K562 (cell line): ENCODE measurements at regions not wholly inside any gene's neighbourhood (a gene's known extent, or its start where the extent isn't known, plus 50 kb on each side); places are given as distances from the start of the nearest gene placed in this dataset.
A peak's percentile ranks its signal among the peaks of the same experiment; 100 is the strongest.
"Not testable (repeated sequence)": the region's sequence is repeated elsewhere in the genome, so short reads cannot be mapped to it uniquely, and the experiment has no call there.

Experiments
- ATAC-seq: fragments of 200-7000 bp; cut with Tn5 transposase; 3 replicates; pipeline ENCODE4 v1.9.1; 2020; ENCODE audit warnings: moderate library complexity
- BruUV-seq: library from RNA; stranded (reverse); fragments of 400-500 nt; replicated peaks from 2 replicates; lab custom pipeline; 2021; lab: Mats Ljungman, UMichigan
- CTCF ChIA-PET: fragments of 300-600 bp; formaldehyde crosslinking; extraction: SDS; loops from one replicate; lab custom pipeline; 2021; ENCODE audit warnings: low intra/inter-chr PET ratio; lab: Yijun Ruan, JAX
- POLR2A ChIA-PET: fragments of 300-600, 350-650 bp; sonication (Branson Sonifier 250); formaldehyde crosslinking; extraction: SDS; loops from one replicate; lab custom pipeline; 2021; ENCODE audit warnings: antibody characterized with exemption, inconsistent platforms; lab: Yijun Ruan, JAX
- DNase-seq, 4 experiments: peaks; one replicate each; pipeline versions ENCODE4 v3.0.0 to v3.0.0-alpha.2; 2011 to 2018; ENCODE audit warnings: low spot score in 3 of 4, mixed read lengths in 3 of 4; ENCODE audit errors: extremely low read depth in 1 of 4
- FAIRE-seq: peaks from 2 replicates; lab custom pipeline; 2011; peaks lifted over from hg19 to GRCh38; lab: Jason Lieb, UNC
- H2AFZ ChIP-seq: 2 replicates; pipeline ENCODE4 v1.6.0; 2011; ENCODE audit warnings: low read depth, low read length, control low read depth, inconsistent platforms
- H3K27ac ChIP-seq: fragments of 200-600 bp; 3 replicates; pipeline ENCODE4 v1.8.0; 2011; ENCODE audit warnings: low read depth, mild to moderate bottlenecking, control low read depth, inconsistent platforms, low read length, moderate library complexity, mixed read lengths; ENCODE audit errors: extremely low read depth
- H3K27me3 ChIP-seq, 2 experiments: fragments of 300-600 bp in 1 of 2; 2 replicates in 1 of 2; 3 replicates in 1 of 2; pipeline versions ENCODE4 v1.6.0 to v1.8.0; 2011; ENCODE audit warnings: inconsistent platforms in 2 of 2, low read length in 2 of 2, mild to moderate bottlenecking in 1 of 2, mixed read lengths in 1 of 2, moderate library complexity in 1 of 2; ENCODE audit not compliant: control insufficient read depth in 2 of 2, insufficient read depth in 2 of 2
- H3K36me3 ChIP-seq: fragments of 300-600 bp; 3 replicates; pipeline ENCODE4 v1.8.0; 2011; ENCODE audit warnings: mild to moderate bottlenecking, low read length, inconsistent platforms; ENCODE audit not compliant: control insufficient read depth, insufficient read depth
- H3K4me1 ChIP-seq, 2 experiments: fragments of 200-600 bp in 1 of 2; replicated peaks in 1 of 2; 2 replicates in 1 of 2; 3 replicates in 1 of 2; pipeline versions ENCODE4 v1.5.1 to v1.8.0; 2011; ENCODE audit warnings: inconsistent platforms in 2 of 2, low read length in 2 of 2, mild to moderate bottlenecking in 1 of 2, mixed read lengths in 1 of 2, moderate library complexity in 1 of 2; ENCODE audit not compliant: control insufficient read depth in 2 of 2, insufficient read depth in 2 of 2
- H3K4me2 ChIP-seq: 2 replicates; pipeline ENCODE4 v1.6.1; 2011; ENCODE audit warnings: low read length, control low read depth, inconsistent platforms, mixed read lengths; ENCODE audit not compliant: insufficient read depth
- H3K4me3 ChIP-seq: fragments of 200-600 bp; sonication (generic), shearing (Covaris generic); 2 replicates; pipeline ENCODE4 v1.5.1; 2016; ENCODE audit warnings: control low read depth, inconsistent platforms
- H3K79me2 ChIP-seq: fragments of 200-600 bp; 3 replicates; pipeline ENCODE4 v1.8.0; 2011; ENCODE audit warnings: low read length, inconsistent platforms; ENCODE audit not compliant: control insufficient read depth, insufficient read depth
- H3K9ac ChIP-seq, 2 experiments: 2 replicates each; pipeline versions ENCODE4 v1.6.0 to v1.6.1; 2011; ENCODE audit warnings: low read depth in 2 of 2, low read length in 2 of 2, control low read depth in 1 of 2, inconsistent platforms in 1 of 2, mild to moderate bottlenecking in 1 of 2, mixed read lengths in 1 of 2; ENCODE audit not compliant: insufficient read depth in 1 of 2
- H3K9me1 ChIP-seq: one replicate; pipeline ENCODE4 v1.6.0; 2011; ENCODE audit warnings: inconsistent platforms, mild to moderate bottlenecking, low read length, moderate library complexity; ENCODE audit not compliant: control insufficient read depth, insufficient read depth
- H3K9me3 ChIP-seq: replicated peaks from 2 replicates; pipeline ENCODE4 v1.5.1; 2011; ENCODE audit warnings: low read depth, low read length, inconsistent platforms; ENCODE audit not compliant: control insufficient read depth, insufficient read depth
- H4K20me1 ChIP-seq: replicated peaks from 2 replicates; pipeline ENCODE4 v1.6.1; 2011; ENCODE audit warnings: low read length, inconsistent platforms, mixed read lengths; ENCODE audit not compliant: control insufficient read depth, insufficient read depth
- WGBS: fragments of 100-300 bp; shearing (Covaris generic); methylation state at CpG from one replicate; pipeline ENCODE4 v1.1.6; 2016; ENCODE audit warnings: low coverage, mixed read lengths; ENCODE audit not compliant: insufficient coverage; ENCODE audit errors: missing lambda C conversion rate; 5-methylcytosine and 5-hydroxymethylcytosine counted together
- in situ Hi-C: fragments of 300-500 bp; cut with MboI; formaldehyde crosslinking; loops from 4 replicates; pipeline ENCODE4 v1.15.0; 2018; ENCODE audit warnings: inconsistent platforms, mixed read lengths
- intact Hi-C: fragments of 100-400 bp; cut with micrococcal nuclease; formaldehyde crosslinking; loops from 2 replicates; pipeline ENCODE4 v1.14.2; 2022

DNA sequence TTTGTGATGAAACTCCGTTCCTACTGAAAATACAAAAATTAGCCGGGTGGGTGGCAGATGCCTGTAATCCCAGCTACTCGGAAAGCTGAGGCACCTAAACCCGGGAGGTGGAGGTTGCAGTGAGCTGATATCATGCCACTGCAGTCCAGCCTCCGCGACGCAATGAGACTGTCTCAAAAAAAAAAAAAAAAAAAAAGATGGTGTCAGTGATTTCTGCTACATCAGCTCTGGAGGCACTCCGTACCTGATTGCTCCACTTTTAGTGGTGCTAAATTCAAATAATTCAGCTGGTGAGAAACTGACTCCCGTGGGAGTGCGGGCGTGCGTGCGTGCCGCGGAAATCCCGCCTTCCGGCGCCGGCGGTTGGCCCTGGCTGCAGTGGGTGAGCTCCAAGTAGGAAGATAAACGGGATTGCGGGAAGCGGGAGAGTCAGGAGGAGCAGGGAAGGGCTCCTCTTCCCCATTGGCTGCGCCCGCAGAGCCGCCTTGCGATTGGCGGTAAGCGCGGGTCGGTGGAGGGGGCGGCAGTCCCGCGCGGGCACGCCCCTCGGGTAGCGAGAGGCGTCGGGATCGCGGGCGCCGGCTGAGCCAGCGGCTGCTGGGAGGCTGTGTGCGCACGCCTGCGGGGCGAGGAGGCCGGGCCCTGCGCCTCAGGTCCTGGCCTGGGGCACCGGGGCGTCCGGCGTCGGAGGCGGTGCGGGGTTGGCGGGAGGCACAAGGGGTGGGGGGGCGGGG is 65.0 kb upstream of the TP53TG3 start:
- no CpG with 5 or more reads among the region's 60 CpGs for WGBS
- H3K9me3 ChIP-seq, BruUV-seq, H4K20me1 ChIP-seq, in situ Hi-C loops, H2AFZ ChIP-seq, POLR2A ChIA-PET, H3K9me1 ChIP-seq, intact Hi-C loops, CTCF ChIA-PET, H3K4me1 ChIP-seq, H3K27ac ChIP-seq, H3K4me3 ChIP-seq, H3K4me2 ChIP-seq, H3K27me3 ChIP-seq, FAIRE-seq, H3K79me2 ChIP-seq, H3K9ac ChIP-seq, DNase-seq, H3K36me3 ChIP-seq: not testable (repeated sequence)
- ATAC-seq = peak; percentile 99
